Retinal pigment epithelial cell (primary cell): ENCODE measurements at regions not wholly inside any gene's neighbourhood (a gene's known extent, or its start where the extent isn't known, plus 50 kb on each side); places are given as distances from the start of the nearest gene placed in this dataset.
"Not testable (repeated sequence)": the region's sequence is repeated elsewhere in the genome, so short reads cannot be mapped to it uniquely, and the experiment has no call there.

Source experiments
- DNase-seq: peaks from one replicate; pipeline ENCODE4 v3.0.0-alpha.2; 2010; ENCODE audit warnings: low read depth
- H3K4me3 ChIP-seq: 2 replicates; pipeline ENCODE4 v1.5.1; 2011; ENCODE audit warnings: mild to moderate bottlenecking, low read length, control low read depth, moderate library complexity
- TF ChIP-seq, protein P1 (sequence below): conservative IDR thresholded peaks from 2 replicates; pipeline ENCODE4 v1.5.1; 2011; ENCODE audit warnings: low read depth, low read length, control low read depth, inconsistent platforms

DNA sequence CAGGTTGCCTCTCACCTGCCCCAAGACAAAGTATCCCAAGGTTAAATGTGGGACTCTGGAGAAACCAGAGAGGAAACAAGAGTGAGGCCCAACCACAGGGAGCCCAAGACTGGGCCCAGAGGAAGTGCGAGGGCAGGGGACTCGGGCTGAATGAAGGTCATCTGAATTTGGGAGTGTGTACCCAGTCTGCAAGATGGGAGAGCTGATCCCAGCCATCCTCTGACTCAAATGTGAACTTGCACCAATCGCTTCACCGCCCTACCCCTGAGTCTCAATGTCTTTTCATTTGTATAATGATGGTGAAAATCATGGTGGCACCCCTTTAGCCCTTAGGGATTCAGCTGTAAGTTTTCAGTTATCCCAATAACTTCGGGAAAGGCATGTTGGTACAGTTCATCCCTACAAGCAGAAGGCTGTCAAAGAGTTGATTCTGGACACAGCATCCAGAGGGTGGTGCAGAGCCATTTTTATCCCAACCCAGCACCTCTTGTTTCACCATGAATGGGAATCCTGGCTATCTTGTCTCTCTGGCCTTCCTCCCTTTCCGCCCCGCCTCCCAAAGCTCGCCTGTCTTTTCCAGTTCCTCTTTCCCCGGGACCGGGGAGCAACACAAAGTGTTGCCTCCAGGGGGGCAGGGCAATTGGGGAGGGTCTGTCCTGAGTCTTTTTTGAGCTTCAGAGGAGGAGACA lies 123.4 kb downstream of the NUFIP1 start:
- DNase-seq: no peak
- TF ChIP-seq, protein P1, sequence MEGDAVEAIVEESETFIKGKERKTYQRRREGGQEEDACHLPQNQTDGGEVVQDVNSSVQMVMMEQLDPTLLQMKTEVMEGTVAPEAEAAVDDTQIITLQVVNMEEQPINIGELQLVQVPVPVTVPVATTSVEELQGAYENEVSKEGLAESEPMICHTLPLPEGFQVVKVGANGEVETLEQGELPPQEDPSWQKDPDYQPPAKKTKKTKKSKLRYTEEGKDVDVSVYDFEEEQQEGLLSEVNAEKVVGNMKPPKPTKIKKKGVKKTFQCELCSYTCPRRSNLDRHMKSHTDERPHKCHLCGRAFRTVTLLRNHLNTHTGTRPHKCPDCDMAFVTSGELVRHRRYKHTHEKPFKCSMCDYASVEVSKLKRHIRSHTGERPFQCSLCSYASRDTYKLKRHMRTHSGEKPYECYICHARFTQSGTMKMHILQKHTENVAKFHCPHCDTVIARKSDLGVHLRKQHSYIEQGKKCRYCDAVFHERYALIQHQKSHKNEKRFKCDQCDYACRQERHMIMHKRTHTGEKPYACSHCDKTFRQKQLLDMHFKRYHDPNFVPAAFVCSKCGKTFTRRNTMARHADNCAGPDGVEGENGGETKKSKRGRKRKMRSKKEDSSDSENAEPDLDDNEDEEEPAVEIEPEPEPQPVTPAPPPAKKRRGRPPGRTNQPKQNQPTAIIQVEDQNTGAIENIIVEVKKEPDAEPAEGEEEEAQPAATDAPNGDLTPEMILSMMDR: no peak
- no peak overlapping the region for H3K4me3 ChIP-seq

DNA sequence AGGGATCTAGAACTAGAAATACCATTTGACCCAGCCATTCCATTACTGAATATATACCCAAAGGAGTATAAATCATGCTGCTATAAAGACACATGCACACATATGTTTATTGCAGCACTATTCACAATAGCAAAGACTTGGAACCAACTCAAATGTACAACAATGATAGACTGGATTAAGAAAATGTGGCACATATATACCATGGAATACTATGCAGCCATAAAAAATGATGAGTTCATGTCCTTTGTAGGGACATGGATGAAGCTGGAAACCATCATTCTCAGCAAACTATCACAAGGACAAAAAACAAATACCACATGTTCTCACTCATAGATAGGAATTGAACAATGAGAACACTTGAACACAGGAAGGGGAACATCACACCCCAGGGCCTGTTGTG lies 125.6 kb downstream of the NUFIP1 start:
- not testable (repeated sequence) for DNase-seq

DNA sequence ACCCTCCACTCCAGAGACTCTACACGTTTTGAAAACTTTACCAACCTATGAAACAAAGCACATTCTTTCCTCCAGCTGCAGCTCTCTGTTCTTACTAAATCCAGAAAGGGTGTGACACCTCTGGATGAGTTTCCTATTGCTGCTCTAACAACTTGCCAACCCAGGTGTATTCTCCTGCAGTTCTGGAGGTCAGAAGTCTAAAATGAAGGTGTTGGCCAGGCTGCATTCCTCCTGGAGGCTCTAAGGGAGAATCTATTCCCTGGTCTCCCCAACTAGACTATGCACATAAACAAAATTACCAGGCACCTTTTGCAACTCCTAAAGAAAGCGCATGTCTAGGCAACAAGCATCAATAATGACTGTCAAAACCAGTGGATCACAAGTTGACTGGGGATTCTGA lies 128.8 kb downstream of the NUFIP1 start:
- no peak overlapping the region for H3K4me3 ChIP-seq
- DNase-seq: no peak
- TF ChIP-seq, protein P1: no peak

More for the DNA sequence above, 125.6 kb downstream of the NUFIP1 start:
- H3K4me3 ChIP-seq: not testable (repeated sequence)

DNA sequence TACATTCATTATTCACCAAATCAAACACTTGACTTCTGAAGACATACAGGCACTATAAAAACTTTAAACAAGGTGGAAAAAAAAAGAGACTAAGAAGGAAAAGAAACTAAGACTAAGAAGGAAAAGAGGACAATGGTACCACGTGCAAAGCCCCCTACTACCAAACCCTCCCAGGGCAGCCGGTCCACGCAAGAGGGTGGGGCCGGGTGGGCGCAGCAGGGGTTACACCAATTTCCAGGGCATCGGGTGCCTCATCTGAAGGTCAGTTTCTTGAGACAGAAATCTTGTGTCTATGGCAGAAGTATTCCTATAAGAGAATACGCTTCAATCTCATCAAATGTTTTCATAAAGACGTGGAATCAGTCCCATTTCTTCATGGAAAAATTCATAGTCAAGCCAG lies 131.5 kb downstream of the NUFIP1 start:
- DNase-seq: no peak
- H3K4me3 ChIP-seq: no peak overlapping the region
- TF ChIP-seq, protein P1: no peak

DNA sequence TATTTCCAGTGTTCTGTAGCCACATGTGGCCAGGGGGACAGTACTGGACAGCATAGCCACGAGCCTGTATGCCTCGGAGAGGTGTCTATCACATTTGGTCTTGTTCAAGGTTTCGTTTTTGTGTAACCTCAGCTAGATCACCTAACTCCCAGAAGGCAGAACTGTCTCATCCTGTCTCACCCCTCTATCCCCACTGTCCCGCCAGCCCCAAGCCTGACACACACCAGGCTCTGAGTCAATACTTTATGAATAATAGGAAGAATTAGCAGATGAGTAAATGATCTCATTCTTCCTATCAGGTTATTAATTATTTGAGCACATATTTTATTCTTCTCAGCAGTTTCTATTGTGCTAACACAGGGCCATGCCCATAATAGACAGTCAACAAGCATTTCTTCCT lies 132.2 kb downstream of the NUFIP1 start:
- no peak overlapping the region for H3K4me3 ChIP-seq
- TF ChIP-seq, protein P1: no peak
- DNase-seq: no peak

DNA sequence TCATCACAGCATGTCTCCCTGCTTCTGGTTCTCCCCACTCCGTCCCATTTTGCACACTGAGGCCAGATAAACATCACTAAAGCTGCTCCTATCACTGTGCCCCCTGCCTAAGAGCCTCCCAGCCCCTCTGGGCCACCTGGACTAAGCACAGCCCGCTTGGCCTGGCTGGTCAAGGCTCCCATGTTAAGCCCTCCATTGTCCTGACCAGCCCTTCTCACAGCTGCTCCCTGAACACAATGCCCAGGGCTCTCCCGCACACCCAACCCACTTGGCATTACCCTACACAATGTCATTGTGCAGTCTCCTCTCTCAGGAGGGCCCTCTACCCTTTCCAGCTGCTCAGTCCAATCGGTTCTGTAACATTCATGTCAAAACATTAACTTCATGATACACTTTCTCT lies 133.4 kb downstream of the NUFIP1 start:
- TF ChIP-seq, protein P1: no peak
- DNase-seq: no peak
- no peak overlapping the region for H3K4me3 ChIP-seq

DNA sequence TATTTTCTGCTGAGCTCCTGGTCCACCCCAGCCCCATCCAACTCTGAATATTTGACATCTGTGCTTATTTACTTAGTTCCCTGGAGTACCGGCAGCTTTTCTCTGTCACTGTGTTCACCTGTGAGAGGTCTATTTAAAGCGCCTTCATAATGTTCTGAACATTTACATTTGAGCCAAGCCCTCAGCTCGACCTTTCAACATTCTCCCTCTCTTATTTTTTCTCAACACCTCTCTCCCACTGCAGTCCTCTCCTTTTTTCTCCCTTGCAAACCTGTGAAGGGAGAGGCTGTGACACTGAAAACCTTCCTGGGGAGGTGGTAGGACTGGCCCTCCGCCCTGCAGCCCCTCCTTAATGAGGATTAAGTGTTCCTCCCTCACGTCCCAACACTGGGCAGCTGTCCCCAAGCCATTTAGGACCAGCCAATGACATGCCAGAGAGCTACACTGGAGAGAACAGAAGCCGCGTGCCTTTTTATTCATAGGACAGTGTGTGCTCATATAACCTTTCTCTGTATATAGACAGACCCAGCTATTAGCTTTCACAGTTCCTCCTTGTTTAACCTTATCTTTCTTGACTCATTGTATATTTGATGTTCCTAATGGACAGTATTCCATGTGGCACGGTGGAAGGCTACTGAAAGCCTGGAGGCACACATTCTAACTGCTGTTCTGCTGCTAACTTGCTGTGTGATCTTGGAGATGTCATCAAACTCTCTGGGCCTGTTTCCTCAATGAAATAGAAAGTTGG lies 134.8 kb downstream of the NUFIP1 start:
- no peak overlapping the region for H3K4me3 ChIP-seq
- TF ChIP-seq, protein P1: no peak
- DNase-seq: no peak
